GM18867 (cell line): ENCODE measurements at regions not wholly inside any gene's neighbourhood (a gene's known extent, or its start where the extent isn't known, plus 50 kb on each side); places are given as distances from the start of the nearest gene placed in this dataset.
A peak's percentile ranks its signal among the peaks of the same experiment; 100 is the strongest.

Experiments
- ATAC-seq: cut with Tn5 transposase; IDR thresholded peaks from one replicate; pipeline ENCODE4 v1.9.1; 2021; ENCODE audit warnings: mild to moderate bottlenecking, moderate library complexity; ENCODE audit not compliant: unreplicated experiment

GRCh38 chr10:46227571-46227935 lies 59.2 kb upstream of the ANTXRL start:
- ATAC-seq, result no peak

- ATAC-seq, result peak; percentile 14
Observed at GRCh38 chr10:46227936-46228562, 58.7 kb upstream of the ANTXRL start.

- peak; percentile 90 for ATAC-seq
Observed at GRCh38 chr10:46228563-46229071, 58.2 kb upstream of the ANTXRL start.

- ATAC-seq, result no peak
Observed at GRCh38 chr10:46229144-46229563, 57.6 kb upstream of the ANTXRL start.

GRCh38 chr10:46230615-46231014 lies 56.2 kb upstream of the ANTXRL start:
- ATAC-seq, result no peak

- no peak for ATAC-seq
Observed at GRCh38 chr10:46231087-46231486, 55.7 kb upstream of the ANTXRL start.

- no peak for ATAC-seq
Observed at GRCh38 chr10:46232084-46232483, 54.7 kb upstream of the ANTXRL start.

GRCh38 chr10:46232666-46233065 lies 54.1 kb upstream of the ANTXRL start:
- no peak for ATAC-seq

GRCh38 chr10:46233181-46233580 lies 53.6 kb upstream of the ANTXRL start:
- no peak for ATAC-seq

- no peak for ATAC-seq
Observed at GRCh38 chr10:46234026-46234425, 52.8 kb upstream of the ANTXRL start.

GRCh38 chr10:46234431-46235060 lies 52.3 kb upstream of the ANTXRL start:
- ATAC-seq, result no peak

- no peak for ATAC-seq
Observed at GRCh38 chr10:46235705-46236545, 50.9 kb upstream of the ANTXRL start.

GRCh38 chr10:46236546-46236887 lies 50.3 kb upstream of the ANTXRL start:
- ATAC-seq, result no peak

- ATAC-seq, result no peak
Observed at GRCh38 chr10:46236941-46237681, 49.7 kb upstream of the ANTXRL start.
